ENCODE measurements at regions not wholly inside any gene's neighbourhood (a gene's known extent, or its start where the extent isn't known, plus 50 kb on each side); places are given as distances from the start of the nearest gene placed in this dataset.
"Not testable (repeated sequence)": the region's sequence is repeated elsewhere in the genome, so short reads cannot be mapped to it uniquely, and the experiment has no call there.

GRCh38 chr9:42286145-42286845, 102.8 kb downstream of the SPATA31A6 start:
- 67 to 71% (median 69%) methylated on average over 6 to 7 of the region's 7 CpGs for WGBS, 3 donors
- DNase-seq; H3K4me3 ChIP-seq; intact Hi-C loops (cut with DNase I); ATAC-seq; H3K27me3 ChIP-seq (ENCODE audit: insufficient read depth in 3 of 3, low read length in 2 of 3); H3K4me1 ChIP-seq; H3K36me3 ChIP-seq (ENCODE audit: insufficient read depth in 1 of 2, low read depth in 1 of 2); H3K9me3 ChIP-seq; H3K27ac ChIP-seq: not testable (repeated sequence)

DNA sequence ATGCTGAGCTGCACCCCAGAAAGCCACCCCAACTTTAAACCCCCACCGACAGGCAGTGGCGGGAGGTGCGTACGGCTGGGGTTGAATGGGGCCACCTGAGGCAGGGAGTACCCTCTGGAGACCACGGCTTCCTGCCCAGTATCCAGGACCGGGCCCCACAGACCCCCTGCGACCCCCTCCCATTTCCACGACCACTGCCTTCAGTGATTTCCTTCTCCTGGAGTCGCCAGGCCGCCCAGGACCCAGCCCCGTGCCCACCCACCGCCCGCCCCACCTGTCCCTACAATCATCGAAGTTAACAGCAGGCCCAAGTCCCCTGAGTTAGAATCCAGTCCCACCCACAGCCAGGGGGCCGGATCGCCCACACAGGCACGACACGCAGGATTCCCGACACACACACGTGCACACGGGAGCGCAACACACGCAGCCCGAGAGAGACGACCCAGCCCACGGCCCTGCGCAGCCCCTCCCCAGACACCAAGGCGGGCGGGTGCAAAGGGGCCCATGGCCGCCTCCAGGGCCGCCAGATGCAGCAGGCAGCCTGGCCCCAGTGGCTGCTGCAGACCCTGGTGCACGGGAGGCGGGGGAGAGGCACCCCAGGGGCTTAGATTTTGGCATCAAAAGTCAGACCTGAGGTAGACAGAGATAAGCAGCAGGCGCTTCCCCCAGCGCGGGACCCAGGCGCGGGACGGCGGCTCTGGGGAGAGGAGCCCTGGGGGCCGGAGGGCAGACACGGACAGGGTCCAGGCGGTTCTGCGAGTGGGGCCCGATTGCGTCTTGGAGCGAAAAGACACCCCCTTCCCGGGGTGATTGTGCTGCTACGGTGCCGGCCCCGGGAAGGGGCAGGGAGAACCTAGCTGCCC, 104.8 kb downstream of the SPATA31A6 start:
- 68 to 85% (median 82%) methylated on average over 32 to 48 of the region's 51 CpGs for WGBS, 3 donors
- DNase-seq; H3K4me3 ChIP-seq; ATAC-seq; H3K27ac ChIP-seq; H3K27me3 ChIP-seq (ENCODE audit: insufficient read depth in 3 of 3, low read length in 2 of 3); H3K9me3 ChIP-seq; H3K36me3 ChIP-seq (ENCODE audit: insufficient read depth in 1 of 2, low read depth in 1 of 2); H3K4me1 ChIP-seq; intact Hi-C loops (cut with DNase I): not testable (repeated sequence)

GRCh38 chr9:42288865-42289229, 105.4 kb downstream of the SPATA31A6 start:
- DNase-seq; H3K9me3 ChIP-seq; ATAC-seq; intact Hi-C loops (cut with DNase I); H3K27me3 ChIP-seq (ENCODE audit: insufficient read depth in 3 of 3, low read length in 2 of 3); H3K4me1 ChIP-seq; H3K4me3 ChIP-seq; H3K27ac ChIP-seq; H3K36me3 ChIP-seq (ENCODE audit: insufficient read depth in 1 of 2, low read depth in 1 of 2): not testable (repeated sequence)
- 71 to 94% (median 89%) methylated on average over 1 to 8 of the region's 11 CpGs for WGBS, 3 donors

GRCh38 chr9:42300124-42300523, 116.7 kb downstream of the SPATA31A6 start:
- intact Hi-C loops (cut with DNase I); H3K27ac ChIP-seq; ATAC-seq: not testable (repeated sequence)

DNA sequence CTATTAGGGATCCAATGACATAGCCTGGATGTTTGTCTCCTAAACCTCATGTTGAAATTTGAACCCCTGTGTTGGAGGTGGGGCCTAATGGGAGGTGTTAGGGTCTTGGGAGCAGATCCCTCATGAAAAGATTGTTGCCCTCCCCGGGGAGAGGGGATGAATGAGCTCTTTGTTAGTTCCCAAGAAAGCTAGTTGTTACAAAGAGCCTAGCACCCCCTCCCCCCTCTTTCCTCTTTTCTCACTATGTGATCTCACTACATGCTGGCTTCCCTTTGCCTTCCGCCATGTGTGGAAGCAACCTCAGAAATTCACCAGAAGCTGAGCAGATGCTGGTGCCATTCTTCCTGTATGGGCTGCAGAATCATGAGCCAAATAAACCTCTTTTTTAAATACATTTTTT, 123.2 kb downstream of the SPATA31A6 start:
- H3K27ac ChIP-seq; H3K4me3 ChIP-seq; H3K9me3 ChIP-seq; H3K4me1 ChIP-seq; DNase-seq; H3K36me3 ChIP-seq (ENCODE audit: insufficient read depth in 1 of 2, low read depth in 1 of 2); ATAC-seq; intact Hi-C loops (cut with DNase I); H3K27me3 ChIP-seq (ENCODE audit: insufficient read depth in 3 of 3, low read length in 2 of 3): not testable (repeated sequence)
- WGBS, 3 donors = 33 to 93% (median 38%) methylated on average over 1 to 2 of the region's 2 CpGs

More at GRCh38 chr9:42300124-42300523, 116.7 kb downstream of the SPATA31A6 start:
- not testable (repeated sequence) for H3K36me3 ChIP-seq (ENCODE audit: insufficient read depth in 1 of 2, low read depth in 1 of 2); H3K4me1 ChIP-seq; H3K4me3 ChIP-seq; DNase-seq; H3K9me3 ChIP-seq; H3K27me3 ChIP-seq (ENCODE audit: insufficient read depth in 3 of 3, low read length in 2 of 3)

- H3K27me3 ChIP-seq (ENCODE audit: insufficient read depth in 3 of 3, low read length in 2 of 3); intact Hi-C loops (cut with DNase I); H3K9me3 ChIP-seq; H3K27ac ChIP-seq; H3K36me3 ChIP-seq (ENCODE audit: insufficient read depth in 1 of 2, low read depth in 1 of 2); ATAC-seq; H3K4me1 ChIP-seq; H3K4me3 ChIP-seq; DNase-seq: not testable (repeated sequence)
- WGBS, 3 donors = 22 to 27% (median 24%) methylated on average over 2 of the region's 2 CpGs
These were observed 124.0 kb downstream of the SPATA31A6 start for GRCh38 chr9:42307449-42307848.

DNA sequence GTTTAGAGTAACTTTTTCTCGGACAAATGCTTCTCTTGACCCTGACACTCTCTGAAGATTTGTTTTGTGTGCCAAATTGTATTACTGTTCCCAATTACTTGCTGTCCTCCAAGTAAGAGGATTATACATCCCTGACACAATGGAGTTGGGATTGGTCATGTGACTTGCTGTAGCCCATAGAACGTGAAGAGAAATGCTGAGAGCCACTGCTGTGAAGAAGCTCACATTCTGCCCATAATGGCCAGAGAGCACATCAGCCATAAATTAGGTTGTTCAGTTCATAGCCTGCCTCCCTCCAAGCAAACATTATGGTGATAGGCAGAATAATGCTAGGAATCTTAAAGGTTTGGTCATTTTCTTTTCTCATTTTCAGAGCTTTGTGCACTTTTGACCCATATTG, 127.5 kb downstream of the SPATA31A6 start:
- DNase-seq; H3K9me3 ChIP-seq; intact Hi-C loops (cut with DNase I); H3K36me3 ChIP-seq (ENCODE audit: insufficient read depth in 1 of 2, low read depth in 1 of 2); H3K27me3 ChIP-seq (ENCODE audit: insufficient read depth in 3 of 3, low read length in 2 of 3); H3K4me1 ChIP-seq; H3K27ac ChIP-seq; H3K4me3 ChIP-seq; ATAC-seq: not testable (repeated sequence)
- WGBS, 3 donors = 45 to 51% (median 49%) methylated on average over 2 of the region's 2 CpGs

DNA sequence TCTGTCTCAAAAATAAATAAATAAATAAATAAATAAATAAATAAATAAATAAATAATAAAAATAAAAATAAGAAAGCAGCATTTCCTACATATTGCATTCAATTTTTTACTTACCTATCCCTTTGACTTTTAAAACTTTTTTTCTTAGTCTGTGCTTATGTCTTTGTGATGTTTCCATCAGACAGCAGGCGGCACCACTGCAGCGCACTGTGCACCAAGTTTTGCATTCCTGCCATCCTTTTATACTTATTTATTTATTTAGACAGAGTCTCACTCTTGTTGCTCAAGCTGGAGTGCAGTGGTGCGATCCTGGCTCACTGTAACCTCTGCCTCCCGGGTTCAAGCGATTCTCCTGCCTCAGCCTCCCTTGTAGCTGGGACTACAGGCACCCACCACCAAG, 132.6 kb downstream of the SPATA31A6 start:
- H3K27ac ChIP-seq; intact Hi-C loops (cut with DNase I); H3K4me3 ChIP-seq; H3K36me3 ChIP-seq (ENCODE audit: insufficient read depth in 1 of 2, low read depth in 1 of 2); ATAC-seq; H3K4me1 ChIP-seq; H3K27me3 ChIP-seq (ENCODE audit: insufficient read depth in 3 of 3, low read length in 2 of 3); H3K9me3 ChIP-seq; DNase-seq: not testable (repeated sequence)
- WGBS, 3 donors = 93 to 96% (median 94%) methylated on average over 5 of the region's 5 CpGs

DNA sequence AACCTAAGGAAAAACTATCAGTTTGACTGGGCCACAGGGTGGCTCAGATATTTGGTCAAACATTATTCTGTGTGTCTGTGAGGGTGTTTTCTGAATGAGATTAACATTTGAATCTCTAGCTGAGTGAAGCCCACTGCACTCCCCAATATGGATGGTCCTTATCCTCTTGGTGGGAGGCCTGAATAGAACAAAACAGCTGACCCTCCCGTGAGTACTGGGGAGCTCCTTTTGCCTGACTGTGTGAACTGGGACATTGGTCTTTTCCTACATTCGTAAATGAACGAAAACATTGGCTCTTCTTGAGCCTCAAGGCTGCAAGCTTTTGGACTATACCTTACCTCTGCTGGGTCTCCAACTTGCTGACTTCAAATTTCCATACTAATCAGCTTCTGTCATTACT, 134.2 kb downstream of the SPATA31A6 start:
- H3K9me3 ChIP-seq; intact Hi-C loops (cut with DNase I); ATAC-seq; H3K36me3 ChIP-seq (ENCODE audit: insufficient read depth in 1 of 2, low read depth in 1 of 2); H3K27ac ChIP-seq; H3K4me1 ChIP-seq; H3K4me3 ChIP-seq; H3K27me3 ChIP-seq (ENCODE audit: insufficient read depth in 3 of 3, low read length in 2 of 3); DNase-seq: not testable (repeated sequence)
- 16 to 26% (median 24%) methylated on average over 3 of the region's 3 CpGs for WGBS, 3 donors

GRCh38 chr9:42323084-42323809, 139.8 kb downstream of the SPATA31A6 start:
- intact Hi-C loops (cut with DNase I); DNase-seq; H3K4me1 ChIP-seq; H3K4me3 ChIP-seq; H3K36me3 ChIP-seq (ENCODE audit: insufficient read depth in 1 of 2, low read depth in 1 of 2); H3K27me3 ChIP-seq (ENCODE audit: insufficient read depth in 3 of 3, low read length in 2 of 3); H3K9me3 ChIP-seq; H3K27ac ChIP-seq; ATAC-seq: not testable (repeated sequence)
- WGBS, 3 donors = 8 to 11% (median 11%) methylated on average over 6 to 7 of the region's 7 CpGs

DNA sequence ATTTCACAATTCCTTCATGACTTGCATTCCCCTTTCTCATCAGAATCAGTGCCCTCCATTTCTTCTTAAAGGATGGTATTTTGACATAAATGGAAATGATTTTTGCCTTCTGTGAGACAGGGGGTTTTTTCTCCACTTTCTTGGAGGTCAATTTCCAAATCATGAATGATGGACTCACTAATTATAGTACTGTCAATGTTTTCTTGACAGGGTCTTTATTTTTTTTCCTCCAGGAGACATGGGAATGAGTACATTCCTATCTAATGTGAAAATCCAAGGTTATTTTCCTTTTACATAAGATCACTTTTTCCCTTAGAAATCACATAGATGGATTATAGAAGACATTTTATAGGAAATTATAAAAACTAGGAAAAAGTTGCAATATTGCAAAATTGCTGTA, 141.7 kb downstream of the SPATA31A6 start:
- H3K4me1 ChIP-seq; H3K27ac ChIP-seq; H3K36me3 ChIP-seq (ENCODE audit: insufficient read depth in 1 of 2, low read depth in 1 of 2); DNase-seq; H3K27me3 ChIP-seq (ENCODE audit: insufficient read depth in 3 of 3, low read length in 2 of 3); intact Hi-C loops (cut with DNase I); ATAC-seq; H3K4me3 ChIP-seq; H3K9me3 ChIP-seq: not testable (repeated sequence)

Data from psoas muscle (tissue), 7 donors.